HG03064 (cell line): ENCODE measurements at regions not wholly inside any gene's neighbourhood (a gene's known extent, or its start where the extent isn't known, plus 50 kb on each side); places are given as distances from the start of the nearest gene placed in this dataset.

Experiments used
- ATAC-seq: cut with Tn5 transposase; IDR thresholded peaks from one replicate; pipeline ENCODE4 v1.9.1; 2021; ENCODE audit warnings: low read depth; ENCODE audit not compliant: unreplicated experiment

DNA sequence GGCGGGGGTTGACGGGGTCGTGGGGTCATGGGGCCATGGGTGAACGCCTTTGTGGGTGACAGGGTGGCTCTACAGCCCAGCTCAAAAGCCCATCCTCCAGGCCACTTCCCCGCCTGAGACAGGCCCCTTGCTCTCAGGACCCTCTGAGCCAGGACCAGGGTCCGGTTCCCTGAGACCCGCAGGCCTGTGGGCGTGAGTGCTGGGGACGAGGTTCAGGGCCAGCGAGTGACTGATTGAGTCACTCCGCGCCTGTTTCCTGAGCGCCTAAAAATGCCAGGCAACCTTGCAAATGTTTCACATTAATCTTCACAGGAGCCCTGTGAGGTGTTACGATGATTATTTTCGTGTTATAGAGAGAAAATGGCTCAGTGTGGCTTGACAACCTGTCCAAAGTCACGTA lies 97.8 kb downstream of the ZNF674 start:
- peak; percentile 33 for ATAC-seq

DNA sequence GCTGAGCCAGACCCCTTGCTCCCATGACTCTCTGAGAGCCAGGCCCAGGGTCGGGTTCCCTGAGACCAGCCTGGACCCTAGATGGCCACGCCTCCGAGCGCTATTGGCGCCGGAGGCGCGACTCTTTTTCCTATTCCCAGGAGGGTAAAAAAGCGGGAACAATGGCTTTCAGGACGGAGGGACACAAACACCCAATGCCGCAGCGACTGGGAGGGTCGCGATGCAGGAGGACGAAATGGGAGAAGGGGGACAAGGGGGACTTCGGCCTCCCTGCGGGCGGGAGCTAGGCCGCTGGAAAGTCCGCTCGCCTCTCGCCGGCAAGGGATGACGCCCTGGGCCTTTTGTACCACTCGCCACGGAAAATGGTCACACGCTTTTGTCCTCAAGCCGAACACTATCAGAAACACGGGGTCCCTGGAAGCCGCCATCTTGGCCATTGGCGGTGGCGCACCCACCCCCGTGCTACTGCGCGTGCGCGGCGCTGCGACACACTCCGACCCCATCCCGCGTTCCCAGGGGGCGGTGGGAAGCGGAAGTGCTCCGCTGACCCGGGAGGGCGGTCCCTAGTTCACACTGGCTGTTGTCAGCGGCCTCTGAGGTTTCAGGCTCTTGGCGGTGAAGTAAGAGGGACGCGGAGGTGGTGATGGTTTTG lies 98.4 kb downstream of the ZNF674 start:
- peak; percentile 91 for ATAC-seq

DNA sequence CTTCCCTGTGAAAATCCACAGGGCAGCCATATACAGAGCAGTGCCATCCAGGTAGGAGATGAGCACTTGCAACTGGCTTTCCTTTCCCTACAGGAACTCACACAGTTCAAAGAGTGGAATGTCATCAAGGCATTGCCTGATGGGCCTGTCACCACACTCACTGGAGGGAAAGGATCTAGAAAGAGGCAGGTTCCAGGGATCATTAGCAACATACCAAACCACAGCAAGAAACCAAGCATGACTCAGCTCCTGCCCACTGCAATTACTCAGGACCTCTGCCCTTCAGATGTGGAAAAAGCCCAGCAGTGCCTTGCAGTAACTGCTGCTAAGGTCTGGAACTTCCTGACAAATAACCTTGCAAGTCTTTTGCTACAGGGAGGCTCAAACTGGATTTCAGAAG lies 101.2 kb downstream of the ZNF674 start:
- no peak for ATAC-seq

DNA sequence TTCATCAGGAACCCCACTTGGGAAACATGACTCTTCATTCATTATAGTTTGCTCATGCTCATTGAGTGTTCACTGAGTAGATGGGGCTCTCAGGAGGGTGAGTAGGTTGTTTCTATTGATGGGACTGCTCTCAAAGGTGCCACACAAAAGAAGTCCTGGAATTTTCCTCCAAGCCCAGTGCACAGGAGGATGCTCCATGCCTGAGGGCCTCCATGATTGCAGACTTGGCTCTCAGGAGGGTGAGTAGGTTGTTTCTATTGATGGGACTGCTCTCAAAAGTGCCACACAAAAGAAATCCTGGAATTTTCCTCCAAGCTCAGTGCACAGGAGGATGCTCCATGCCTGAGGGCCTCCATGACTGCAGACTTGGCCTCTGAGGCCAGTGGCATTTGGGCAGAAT lies 108.5 kb downstream of the ZNF674 start:
- no peak for ATAC-seq

DNA sequence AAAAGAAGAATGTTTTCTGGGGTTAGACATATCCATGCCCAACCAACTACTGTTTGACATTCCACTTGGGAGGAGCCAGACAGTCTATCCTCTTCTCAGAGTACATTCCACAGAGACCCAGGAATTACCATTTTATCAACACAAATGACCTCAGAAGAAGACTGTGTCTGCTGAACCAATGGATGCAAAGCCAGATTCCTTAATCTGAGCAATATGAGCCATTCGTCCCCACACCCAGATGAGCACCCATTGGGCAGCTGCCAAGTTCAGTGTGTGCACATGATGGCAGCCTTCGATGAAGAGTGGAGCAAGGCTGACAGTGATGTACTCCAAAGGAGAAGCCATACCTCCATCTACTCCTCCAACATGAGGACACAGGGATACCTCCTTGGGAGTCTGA lies 111.3 kb downstream of the ZNF674 start:
- ATAC-seq = no peak

DNA sequence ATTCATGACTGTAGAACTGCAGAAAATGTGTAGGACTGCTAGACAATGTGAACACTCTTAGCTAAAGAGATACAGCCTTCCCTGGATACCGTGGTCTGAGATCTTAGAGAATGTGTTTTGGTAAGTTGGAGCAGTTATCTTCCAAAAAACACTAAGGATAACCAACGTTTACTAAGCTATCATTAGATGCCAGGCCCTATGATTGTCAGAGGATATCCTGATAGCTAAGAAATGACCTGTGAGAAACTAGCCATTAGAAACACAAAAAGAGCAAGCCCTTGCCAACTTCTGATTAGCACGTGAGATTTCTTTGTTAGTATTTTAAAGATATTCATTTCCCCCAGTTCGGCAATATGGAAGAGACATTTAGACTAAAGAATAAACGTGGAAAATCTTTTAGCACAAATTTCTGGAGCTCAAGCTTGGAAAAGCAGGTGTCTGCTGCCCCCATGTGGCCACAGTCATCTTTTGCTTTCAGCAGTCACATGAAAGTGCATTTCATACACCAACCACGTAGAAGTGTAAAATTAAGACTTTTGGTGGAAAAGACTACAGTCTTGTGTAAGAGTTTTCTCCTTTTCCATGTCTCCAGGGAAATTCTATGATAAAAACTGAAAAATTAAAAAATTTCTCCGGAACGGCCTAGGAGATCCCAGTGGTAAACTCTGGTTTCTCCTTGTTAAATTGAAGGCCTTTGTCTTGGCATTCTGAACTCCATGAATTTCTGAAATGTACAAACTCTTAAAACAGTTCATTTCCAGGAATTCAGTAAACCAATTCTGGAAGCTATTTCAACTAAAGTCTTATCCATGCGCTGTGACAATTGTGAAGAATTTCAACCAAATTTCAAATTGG lies 136.4 kb downstream of the ZNF674 start:
- no peak for ATAC-seq

DNA sequence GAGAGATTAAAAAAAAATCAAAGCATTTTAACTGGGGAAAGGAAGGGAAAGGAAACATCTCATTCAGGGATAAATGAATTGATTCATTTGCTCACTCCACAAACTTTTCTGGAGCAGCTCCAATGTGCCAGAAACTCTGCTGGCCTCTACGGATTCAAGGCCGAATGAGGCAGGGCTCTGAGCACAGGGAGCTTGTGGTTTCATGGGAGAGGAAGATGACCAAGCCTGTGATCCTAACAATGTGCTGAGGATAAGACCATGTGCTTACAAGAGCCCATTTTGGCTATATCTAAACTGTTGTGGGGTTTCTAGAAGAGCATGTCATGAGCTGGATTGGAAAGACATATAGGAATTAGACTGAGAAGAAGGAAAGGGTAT lies 137.5 kb downstream of the ZNF674 start:
- ATAC-seq = no peak

DNA sequence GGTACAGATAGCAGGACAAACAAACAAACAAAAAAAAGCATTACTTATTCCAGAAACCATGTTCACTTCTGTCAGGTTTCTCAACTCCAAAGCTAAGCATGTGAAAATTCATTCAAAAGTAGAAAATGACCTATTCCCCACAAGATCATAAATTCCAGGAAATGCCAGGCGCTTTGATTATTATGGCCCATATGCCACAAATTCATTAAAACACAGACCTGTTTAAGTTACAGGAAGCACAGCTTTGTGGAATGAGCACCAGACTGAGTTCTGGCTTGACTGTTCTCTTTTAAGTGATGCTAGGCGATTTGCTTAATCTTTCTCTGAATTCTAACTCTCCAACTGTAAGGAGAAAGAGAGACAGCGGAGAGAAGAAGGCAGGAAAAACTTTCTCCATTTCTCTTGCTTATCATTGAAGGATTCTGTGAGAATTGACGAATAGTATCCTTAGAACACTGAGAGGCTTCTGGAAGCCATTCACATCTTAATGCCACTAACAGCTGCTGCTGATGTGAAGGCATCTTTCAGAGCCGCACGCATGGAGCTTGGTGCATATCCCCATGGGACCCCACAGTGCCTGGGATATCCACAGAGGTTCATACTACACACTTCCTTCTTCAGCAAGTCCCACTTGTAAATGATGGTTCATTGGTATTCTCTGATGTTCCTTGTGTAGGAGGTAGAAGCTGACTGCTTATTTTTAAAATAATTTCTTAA lies 138.0 kb downstream of the ZNF674 start:
- ATAC-seq = no peak

DNA sequence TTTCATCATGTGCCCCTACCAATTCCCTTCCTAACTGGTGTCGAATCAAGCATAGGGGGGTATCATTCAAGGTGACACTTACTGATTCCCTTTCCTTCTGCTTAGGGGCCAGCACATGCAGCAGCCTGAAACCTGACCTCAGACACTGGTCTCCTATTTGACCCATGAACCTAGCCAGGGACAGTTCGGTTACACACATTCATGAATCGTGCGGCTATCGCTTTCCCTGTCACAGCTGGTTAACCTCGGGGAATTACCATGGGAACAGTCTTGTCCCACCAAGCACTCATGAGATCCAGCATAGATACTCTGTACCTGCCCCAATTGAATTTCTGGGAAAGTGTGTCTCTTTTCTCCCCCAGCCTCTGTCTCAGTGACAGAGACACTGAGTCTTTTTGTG lies 140.4 kb downstream of the ZNF674 start:
- ATAC-seq = no peak

DNA sequence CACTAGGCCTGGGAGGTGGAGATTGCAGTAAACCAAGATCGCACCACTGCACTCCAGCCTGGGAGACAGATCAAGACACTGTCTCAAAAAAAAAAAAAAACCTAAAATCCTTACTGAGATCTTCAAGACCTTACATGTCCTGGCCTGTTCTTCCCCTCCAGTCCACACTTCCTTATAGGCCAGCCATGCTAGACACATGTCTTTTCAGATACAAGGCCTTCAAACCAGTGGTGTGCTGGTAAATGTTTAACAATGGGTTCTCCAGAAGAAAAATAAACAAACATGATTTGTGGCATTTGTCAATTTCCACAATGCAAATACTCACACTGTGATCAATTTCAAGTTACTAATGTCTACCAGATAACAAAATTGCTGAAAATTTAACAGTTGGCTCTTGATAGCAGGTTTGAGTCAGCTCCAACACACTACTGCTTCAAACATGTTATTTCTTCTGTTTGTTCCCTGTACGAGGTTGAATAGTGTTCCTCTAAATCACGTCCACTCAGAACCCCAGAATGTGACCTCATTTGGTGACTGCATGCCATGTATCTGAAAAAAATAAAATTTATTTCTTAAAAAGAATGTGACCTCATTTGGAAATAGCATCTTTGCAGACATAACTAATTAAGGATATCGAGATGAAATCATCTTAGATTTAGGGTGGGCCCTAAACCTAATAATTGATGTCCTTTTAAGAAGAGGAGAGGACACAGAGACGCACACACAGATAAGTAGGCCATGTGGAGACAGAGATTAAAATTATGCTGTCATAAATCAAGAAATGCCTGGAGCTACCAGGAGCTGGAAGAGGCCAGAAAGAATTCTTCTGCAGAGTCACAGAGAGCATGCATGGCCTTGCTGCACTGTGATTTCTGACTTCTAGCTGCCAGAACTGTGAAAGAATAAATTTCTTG lies 144.4 kb downstream of the ZNF674 start:
- no peak for ATAC-seq

DNA sequence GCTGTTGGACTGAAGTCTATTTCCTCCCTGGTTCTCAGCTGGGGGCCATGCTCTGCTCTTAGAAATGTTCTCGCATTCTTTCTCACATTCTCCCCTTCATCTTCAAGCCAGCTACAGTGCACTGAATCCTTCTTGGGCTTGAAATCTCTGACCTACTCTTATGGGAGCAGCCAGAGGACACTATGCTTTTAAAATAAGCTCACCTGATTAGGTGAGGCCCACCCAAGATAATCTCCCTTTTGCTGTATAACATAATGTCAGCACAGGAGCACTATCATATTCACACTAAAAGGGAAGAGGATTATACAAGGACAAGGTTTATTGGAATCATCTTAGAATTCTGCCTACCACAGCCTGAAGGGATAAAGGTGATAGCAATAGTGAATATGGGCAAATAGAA lies 146.3 kb downstream of the ZNF674 start:
- no peak for ATAC-seq

DNA sequence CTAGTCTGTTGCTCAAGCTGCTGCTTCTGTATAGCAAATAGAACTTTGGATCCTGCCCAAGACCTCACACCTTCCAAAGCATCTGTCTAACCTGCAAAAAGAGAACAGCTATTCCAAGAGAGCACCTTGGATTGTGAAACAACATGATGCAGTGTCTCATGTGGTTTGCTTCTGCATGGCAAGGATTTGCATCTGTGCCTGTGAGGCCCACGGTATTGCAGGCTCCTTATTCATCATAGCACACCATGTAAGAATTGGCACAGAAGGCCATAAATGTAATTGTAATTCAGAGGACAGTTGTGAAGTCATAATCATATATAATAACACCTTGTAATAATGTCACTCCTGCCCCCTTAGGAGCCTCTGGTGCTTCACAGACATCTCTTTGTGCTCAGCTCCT lies 147.1 kb downstream of the ZNF674 start:
- ATAC-seq = no peak

DNA sequence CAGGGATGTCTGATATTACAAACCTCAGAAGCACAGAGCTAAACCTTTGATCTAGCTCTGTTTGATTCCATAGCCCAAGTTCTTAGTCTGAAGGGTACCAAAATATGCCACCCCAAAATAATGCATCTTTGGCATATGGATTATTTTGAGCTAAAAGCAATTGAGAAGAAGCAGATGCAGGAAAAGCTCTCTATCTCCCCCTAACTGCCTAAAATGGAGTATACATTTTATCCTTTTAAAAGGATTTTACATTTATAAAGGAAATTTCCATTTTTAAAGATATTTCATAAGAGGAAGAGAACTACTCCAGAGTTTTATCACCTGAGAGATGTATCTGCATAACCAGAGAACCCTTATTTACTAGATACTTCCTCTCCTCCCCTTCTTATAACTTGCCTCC lies 158.7 kb downstream of the ZNF674 start:
- ATAC-seq = no peak

DNA sequence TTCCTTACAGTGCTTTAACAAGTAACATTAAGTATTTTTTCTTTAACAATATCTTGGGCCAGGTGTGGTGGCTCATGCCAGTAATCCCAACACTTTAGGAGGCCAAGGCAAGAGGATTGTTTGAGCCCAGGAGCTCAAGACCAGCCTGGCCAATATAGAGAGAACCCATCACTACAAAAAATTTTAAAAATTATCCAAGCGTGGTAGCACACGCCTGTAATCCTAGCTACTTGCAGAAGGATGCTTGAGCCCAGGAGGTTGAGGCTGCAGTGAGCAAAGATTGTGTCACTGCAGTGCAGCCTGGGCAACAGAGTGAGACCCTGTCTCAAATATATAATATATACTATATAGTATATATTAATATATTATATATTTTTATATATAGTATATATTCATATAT lies 162.2 kb downstream of the ZNF674 start:
- ATAC-seq = no peak

DNA sequence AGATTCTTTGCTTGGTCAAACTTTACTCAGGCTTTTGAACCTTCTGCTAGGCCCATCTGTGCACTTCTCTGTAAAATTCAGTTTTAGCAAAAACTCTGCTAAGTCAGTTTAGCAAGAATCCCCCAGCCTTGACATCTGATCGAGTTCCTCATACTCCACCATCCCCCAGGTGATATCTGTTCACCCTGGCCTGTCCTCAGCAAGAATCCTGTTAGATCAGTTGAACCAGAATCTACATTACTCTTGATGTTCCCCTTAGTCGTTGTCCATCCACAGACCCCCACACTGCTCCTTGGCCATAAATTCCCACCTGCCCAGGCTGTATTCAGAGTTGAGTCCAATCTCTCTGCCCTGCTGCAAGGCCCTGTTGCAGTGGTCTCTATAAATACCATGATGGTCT lies 162.6 kb downstream of the ZNF674 start:
- no peak for ATAC-seq

DNA sequence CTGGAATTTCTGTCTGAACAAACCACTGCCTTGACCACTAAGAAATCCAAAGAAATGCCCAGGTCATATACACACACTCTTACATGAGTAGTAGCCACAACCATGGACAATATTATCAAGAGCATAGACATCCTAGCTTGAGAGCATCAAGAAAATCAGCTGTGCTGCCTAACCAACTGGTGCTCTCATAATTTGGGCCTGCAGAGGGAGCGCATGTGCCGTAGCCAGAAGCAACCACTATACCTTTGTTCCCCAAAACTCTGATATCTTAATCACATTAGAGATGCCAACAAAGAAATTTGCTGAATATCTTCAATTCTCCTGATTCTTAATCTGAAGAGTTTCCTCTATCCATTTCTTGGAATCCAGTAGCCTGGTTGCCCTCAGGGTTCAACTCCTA lies 163.6 kb downstream of the ZNF674 start:
- ATAC-seq = no peak

DNA sequence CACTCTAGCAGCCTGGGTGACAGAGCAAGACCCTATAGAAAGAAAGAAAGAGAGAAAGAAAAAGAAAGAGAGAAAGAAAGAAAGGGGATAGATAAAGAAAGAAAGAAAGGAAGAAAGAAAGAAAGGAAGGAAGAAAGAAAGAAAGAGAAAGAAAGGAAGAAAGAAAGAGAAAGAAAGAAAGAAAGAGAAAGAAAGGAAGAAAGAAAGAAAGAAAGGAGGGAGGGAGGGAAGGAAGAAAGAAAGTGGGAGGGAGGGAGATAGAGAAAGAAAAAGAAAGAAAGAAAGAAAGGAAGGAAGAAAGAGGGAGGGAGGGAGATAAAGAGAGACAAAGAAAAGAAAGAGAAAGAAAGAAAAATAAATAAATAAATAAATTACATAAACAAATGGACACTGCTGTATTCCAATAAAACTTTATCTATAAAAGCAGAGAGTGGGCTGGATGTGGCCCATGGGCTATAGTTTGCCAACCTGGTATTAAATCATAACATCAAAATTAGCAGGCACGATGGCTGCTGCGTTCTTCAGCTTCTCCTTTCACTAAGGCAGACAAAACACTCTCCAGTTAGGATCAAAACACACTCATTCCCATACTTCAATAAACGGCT lies 165.0 kb downstream of the ZNF674 start:
- no peak for ATAC-seq

DNA sequence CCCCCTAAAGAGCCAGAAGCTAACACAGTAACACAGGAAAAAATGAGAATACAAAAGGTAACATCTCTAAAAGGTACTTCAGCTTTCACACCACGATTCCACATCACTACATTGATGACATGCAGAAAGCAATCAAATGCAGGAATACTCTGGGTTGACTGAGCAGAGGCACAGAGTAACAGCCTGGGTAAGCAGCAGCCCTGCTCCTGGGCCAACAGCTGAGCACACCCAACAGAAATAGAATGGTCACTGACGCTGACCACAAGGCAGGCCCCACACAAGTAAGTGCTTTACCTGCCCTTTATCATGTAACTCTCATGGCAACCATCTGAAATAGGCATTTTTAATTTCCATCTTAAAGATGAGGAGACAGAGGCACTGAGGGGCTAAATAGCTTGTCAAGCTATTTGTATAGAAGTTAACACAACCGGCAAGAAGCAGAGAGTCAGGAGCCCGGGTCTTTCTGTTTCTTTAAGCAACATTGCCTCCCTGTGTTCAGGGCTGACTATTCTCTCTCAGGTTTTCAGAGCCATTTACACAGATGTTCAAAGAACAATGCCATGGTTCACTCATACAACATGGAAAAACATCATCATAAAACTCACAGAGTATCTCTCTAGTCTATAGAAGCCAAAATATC lies 168.9 kb downstream of the ZNF674 start:
- no peak for ATAC-seq

DNA sequence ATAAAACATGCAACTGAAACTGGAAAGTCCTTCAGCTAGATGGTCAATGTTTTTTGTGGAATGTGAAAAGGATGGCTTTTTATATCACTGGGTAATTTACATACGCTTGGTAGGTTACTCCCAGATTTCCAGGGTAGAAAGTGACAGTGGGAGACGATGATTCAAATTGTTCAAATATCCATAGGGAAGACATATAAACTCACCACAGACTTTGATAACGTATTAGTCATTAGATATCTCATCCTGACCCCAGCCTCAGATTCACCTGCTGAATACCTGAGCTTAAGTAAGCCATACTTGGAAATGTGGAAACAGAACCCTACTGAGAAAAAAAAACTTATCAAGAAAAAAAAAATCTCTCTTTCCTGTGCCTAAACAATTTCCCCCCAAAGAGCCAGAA lies 169.4 kb downstream of the ZNF674 start:
- no peak for ATAC-seq

DNA sequence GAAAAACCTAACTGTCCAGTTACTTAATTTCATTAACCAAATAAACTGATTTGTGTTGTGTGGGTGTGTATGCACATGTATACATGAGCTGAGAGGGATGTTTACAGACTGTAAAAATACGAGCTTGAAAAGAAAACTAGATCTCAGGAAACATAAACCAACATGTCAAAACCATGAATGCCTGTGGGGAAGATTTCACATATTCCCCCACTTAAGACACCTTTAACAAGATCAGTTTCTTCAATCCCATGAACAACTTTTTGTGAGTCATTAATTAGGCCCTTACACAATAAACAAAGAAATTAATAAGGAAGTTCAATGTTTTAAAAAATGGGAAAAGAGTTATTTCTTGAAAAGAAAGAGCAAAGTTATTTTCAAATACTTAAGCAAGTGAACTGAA lies 170.8 kb downstream of the ZNF674 start:
- no peak for ATAC-seq
